Urothelium cell line (cell line): ENCODE measurements at regions not wholly inside any gene's neighbourhood (a gene's known extent, or its start where the extent isn't known, plus 50 kb on each side); places are given as distances from the start of the nearest gene placed in this dataset.
"Not testable (repeated sequence)": the region's sequence is repeated elsewhere in the genome, so short reads cannot be mapped to it uniquely, and the experiment has no call there.

Experiments used
- DNase-seq: peaks from one replicate; pipeline ENCODE4 v3.0.0; 2011; ENCODE audit warnings: low spot score, mixed read lengths
- FAIRE-seq: peaks from 2 replicates; lab custom pipeline; 2011; peaks lifted over from hg19 to GRCh38; lab: Jason Lieb, UNC

DNA sequence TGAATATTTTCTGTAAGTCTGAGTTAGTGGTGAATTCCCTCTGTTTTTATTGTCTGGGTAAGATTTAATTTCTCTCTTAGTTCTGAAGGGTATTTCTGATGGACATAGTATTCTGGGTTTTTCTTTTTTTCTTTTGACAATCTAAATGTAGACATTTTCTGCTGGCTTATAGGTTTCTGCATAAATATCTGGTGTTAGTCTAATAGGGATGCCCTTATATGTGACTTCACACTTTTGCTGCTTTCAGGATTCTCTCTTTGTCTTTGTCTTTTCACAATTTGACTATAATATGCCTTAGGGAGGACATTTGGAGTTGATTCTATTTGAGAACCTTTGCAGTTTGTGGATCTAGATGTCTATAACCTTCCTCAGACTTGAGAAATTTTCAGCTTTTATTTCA, 667.2 kb downstream of the EPHA7 start:
- no peak for DNase-seq
- FAIRE-seq: no peak

DNA sequence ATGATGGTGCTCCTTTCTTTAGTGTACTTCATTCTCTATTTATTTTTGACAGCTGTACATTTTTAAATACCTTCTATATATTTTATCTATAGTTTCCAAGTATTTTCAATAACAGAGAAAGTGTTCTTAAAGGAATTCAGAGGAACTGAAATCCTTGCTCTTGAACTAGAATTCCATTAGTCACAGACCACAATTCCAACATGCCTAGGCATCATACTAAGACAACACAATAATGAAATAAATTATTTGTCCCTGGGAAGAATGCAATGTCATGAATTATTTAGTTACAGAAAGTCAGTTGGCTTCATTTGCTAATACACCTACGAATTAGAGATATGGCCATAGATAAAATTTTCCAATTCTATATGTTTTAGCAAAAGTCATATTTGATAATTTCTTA, 671.2 kb downstream of the EPHA7 start:
- DNase-seq (no peak), FAIRE-seq (no peak)

DNA sequence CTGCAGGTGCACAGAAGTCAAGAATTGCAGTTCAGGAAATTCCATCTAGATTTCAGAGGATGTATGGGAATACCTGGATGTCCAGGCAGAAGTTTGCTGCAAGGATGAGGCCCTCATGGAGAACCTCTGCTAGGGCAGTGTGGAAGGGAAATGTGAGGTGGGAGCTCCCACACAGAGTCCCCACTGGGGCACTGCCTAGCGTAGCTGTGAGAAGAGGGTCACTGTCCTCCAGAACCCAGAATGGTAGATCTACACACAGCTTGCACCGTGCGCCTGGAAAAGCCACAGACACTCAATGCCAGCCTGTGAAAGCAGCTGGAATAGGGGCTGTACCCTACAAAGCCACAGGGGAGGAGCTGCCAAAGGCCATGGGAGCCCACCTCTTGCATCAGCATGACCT, 681.4 kb downstream of the EPHA7 start:
- FAIRE-seq (no peak), DNase-seq (no peak)

DNA sequence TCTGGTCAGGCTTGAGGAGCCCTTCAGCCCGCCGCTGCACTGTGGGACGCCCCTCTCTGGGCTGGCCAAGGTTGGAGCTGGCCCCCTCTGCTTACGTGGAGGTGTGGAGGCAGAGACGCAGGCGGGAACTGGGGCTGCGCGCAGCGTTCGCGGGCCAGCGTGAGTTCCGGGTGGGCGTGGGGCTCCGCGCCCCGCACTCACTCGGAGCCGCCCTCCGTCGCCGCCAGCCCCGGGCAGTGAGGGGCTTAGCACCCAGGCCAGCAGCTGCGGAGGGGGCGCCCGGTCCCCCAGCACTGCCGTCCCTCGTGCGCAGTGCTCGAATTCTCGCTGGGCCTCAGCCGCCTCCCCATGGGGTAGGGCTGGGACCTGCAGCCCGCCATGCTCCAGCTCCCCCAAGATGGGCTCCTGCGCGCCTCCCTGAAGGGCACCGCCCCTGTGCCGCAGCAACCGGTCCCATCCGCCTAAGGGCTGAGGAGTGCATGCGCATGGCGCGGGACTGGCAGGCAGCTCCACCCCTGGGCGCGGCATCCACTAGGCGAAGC, 695.9 kb downstream of the EPHA7 start:
- no peak for FAIRE-seq
- peak; percentile 56 for DNase-seq

DNA sequence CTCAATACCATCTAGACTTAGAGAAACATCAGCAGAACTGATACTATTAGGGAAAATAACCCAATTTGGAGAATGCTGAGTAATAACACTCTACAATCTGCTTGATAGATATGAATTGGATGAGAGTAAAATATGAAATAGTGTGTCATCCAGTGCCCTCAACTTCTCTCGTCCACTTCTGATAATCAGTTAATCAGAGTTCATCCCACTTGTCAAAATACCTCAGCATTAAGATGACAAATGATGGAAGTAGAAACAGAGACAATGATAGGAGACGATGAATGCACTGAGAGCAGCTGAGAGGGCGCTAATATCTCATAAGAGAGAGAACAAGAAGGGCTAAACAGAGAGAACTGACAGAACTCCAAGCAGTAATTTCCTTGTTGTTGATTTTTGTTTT, 699.6 kb downstream of the EPHA7 start:
- DNase-seq: no peak
- FAIRE-seq: no peak

DNA sequence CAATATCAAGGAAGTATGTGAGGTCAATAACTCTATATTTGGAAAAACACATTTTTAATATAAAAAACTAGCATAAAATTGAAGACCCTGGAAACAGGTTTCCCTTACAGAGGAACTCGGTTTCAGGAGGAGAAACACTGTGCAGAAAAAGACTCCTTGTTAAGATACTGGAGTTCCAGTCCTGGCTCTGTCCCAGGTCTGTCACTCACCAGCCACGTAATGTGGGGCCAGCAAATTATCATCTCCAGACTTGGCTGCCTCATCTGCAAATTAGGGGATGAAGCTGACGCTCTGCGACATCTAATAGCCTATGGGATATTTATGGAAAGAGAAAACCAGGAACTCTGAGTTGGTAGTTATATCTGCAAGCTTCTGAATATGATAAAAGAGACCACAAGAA, 702.7 kb downstream of the EPHA7 start:
- FAIRE-seq: no peak
- no peak for DNase-seq

DNA sequence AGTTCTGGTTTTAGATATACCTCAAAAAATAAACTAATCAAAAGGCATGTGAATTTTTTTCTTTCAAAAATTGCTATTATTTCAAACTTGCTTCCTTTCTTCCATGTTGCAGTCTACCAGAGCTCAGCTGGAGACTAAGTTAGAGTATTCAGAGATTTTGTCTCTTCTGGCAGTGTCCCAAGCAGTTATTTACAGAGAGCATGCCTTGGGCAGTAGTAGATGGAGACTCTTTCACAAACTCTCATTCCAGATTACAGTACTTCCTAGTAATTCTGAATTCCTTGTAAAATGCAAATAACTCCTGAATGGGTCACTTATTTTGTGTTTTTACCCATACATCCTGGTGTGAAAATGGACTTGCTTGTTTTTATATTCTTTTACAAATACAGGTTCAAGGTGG, 703.4 kb downstream of the EPHA7 start:
- DNase-seq (no peak), FAIRE-seq (no peak)

DNA sequence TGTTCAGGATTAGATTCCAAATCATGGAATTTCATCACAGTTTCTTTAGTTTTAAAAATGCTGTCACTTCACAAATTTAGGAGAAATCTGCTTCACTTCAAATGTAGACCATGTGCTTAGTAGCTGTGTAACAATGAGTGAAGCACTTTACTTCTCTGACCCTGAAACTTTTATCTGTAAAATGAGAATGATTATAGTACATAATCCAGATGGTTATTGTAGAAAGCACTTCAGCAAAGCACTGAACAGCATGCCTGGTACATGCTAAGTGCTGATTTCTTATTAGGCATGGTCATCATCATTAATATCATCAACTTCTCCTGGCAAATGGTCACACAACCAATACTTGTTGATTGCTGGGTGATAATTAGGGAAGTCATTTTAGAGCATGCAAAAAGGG, 705.0 kb downstream of the EPHA7 start:
- no peak for DNase-seq
- FAIRE-seq: no peak

DNA sequence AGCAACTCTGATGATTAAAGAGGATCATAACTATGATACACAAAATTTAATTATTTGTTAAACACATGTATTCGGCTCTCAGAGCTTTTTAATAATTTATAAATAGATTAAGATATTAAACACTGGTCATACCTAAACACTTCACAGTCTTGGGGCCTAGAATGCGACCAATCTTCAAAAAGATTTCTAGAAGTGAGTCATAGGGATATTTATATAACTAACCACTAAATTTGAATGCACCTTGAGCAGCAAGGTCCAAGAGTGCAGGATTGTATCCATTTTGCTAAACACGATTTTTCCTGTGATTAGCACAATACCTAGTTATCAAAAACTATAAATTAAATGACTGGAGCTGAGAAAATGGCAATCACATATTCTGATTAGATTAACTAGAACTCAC, 709.3 kb downstream of the EPHA7 start:
- DNase-seq (no peak), FAIRE-seq (no peak)

DNA sequence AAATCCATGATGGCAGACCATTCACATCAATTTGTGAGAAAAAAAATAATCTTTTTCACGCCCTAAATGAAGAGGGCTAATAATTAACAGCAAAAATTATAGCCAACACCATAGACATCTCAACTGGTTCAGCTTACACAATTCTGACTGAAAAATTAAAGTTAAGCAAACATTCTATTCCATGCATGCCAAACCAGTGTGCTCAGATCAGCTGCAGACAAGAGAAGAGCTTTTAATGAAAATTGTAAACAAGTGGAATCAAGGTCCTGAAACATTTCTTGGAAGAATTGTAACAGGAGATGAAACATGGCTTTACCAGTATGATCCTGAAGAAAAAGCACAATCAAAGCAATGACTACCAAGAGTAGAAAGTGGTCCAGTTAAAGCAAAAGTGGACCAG, 710.4 kb downstream of the EPHA7 start:
- DNase-seq: no peak
- FAIRE-seq: no peak

DNA sequence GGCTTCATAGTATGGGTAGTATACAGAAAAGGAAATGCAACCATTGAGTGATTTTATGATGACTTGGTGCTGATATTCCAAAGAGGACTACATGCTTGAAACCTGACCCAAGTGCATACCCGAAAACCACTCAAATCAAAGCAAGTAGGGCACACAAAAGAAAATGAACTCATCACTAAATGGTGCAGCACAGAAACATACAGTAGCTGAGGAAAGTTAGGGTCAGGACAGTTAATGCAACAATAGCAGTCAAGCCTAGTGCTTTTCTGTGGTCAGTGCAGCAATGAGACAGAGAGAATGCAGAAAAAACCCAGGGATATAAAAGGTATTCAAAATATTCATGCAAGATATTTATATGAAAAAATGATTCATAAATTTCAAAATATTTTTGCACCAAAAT, 711.1 kb downstream of the EPHA7 start:
- FAIRE-seq: no peak

DNA sequence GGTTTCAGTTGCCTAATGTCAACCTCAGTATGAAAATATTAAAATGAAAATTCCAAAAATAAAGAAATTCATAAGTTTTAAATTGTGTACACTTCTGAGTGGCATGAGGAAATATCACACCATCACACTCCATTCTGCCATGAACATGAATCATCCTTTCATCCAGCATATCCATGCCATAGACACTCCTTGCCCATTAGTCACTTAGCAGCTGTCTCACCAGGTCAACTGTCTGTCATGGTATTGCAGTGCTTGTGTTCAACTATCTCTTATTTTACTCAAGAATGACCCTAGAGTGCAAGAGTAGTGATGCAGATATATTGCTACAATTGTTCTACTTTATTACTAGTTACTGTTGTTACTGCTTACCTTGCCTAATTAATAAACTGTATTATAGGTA, 712.4 kb downstream of the EPHA7 start:
- DNase-seq (peak; percentile 2), FAIRE-seq (no peak)

More for the DNA sequence above, 711.1 kb downstream of the EPHA7 start:
- DNase-seq: no peak

DNA sequence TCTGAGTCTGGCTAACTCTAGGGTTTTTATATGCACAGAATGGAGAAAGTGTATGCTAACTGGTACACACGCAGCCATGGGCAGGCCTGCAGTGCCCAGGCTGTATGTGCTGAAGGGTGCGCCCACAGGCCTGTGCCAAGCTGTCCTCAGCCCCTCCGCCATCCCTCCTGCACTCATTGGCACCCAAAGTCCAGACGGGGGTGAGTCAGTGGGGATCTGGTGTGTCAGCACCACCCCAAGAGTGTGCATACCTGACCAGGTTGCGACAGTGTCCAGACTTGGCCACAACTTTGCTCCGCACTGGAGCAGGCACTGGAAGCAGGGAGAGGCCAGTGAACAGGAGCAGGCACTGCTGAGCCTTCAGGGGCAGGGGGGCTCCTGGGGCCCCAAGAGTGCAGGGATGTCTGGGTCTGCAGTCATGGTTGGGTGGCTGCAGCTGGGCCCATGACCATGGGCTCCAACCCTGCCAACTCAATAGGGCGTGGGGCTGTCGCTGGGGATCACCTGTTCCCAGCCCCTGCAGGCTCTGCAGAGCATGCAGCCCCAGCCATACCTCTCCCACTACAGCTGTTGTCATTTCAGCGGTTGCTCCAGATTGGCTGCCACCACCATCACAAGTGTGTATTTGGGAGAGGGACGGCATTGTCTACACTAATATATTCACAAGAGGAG, 717.8 kb downstream of the EPHA7 start:
- no peak for DNase-seq
- FAIRE-seq: no peak

DNA sequence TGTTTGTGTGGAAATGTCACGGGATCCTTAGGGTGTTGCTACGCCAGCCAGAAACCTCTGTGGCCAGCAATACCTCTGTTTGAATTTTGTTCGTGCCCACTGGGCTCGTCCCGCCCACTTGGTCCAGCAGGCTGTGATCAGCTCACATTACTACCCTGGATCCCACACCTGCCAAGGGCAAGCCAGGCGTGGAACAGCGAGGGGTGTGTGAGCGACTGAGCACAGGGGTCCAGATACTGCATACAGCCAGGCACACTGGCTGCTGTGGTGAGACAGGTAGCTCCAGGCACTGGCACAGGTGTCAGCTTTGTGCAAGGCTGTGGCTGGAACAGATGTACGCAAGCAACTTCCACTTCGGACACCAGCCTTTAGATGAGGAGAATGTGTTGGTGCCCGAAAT, 718.9 kb downstream of the EPHA7 start:
- DNase-seq (no peak), FAIRE-seq (no peak)

DNA sequence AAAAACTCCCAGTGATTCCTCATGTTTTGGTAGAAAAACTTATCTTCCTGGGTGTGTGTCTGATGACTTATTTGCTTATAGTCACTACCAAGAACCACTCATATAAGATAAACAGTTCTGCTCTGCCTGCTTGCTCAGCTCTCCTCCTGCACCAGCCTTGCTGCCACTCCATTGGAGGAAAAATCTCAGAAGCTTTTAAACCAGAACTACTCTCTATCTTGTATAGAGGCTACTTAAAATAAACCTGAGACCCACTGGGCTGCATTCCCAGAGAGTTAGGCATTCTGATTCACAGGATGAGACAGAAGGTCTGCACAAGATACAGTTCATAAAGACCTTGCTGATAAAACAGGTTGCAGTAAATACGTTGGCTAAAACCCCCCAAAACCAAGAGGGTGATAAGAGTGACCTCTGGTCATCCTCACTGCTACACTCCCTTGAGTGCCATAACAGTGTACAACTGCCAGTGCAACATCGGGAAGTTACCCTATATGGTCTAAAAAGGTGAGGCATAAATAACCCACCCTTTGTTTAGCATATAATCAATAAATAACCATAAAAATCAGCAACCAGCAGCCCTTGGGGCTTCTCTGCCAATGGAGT, 728.3 kb downstream of the EPHA7 start:
- DNase-seq (no peak), FAIRE-seq (no peak)

DNA sequence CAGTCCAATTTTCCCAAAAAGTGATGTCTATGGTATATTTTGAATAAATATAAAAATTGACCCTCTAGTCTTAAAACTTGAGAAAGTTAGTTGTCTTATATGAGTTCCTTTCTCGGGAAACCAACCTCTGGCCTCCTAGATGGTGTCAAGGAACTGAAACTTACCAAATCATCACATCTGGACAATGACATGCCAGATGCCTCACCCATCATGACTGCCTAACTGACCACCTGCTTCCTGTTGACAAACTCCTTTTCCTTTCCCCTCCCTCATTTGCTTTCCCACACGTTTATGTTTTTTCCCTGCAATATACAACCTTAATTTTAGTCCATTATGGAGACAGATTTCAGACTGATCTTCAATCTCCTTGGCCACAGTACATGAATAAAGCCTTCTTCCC, 731.0 kb downstream of the EPHA7 start:
- FAIRE-seq (no peak), DNase-seq (no peak)

DNA sequence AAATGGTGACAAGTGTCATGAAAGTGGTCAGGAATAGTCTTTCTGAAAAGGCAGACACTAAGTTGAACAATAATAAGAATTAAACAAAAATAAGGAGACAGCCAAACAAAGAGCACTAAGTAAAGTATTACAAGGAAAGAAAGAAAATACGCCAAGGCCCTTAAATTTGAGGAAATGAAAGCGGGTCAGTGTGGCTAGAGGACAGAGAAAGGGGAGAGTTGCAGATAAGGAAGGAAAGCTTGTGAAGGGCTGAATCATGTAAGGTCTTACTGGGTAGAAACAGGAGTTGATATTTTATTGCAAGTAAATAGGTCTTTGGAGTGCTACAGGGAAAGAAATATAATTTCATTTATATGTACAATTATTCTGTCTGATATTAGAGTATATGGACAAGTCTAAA, 732.1 kb downstream of the EPHA7 start:
- no peak for DNase-seq
- no peak for FAIRE-seq

DNA sequence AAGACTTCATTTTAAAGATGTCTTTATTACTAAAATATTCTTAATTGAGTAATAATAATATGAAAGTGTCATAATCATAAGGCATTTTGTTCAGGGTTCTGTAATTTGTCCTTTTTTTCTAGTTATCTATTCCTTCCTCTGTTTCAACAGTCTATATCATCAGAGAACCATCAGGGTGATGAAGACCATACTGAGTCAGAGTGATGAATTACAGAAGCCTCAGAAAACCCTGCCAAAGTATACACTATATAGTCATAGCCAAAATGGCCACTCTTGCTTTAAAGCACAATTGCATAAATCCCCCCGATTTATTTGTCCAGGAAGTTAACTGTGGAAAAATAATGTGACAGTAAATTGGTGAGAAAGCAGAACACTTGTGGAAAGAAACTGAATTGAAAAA, 735.0 kb downstream of the EPHA7 start:
- no peak for FAIRE-seq
- DNase-seq: no peak

DNA sequence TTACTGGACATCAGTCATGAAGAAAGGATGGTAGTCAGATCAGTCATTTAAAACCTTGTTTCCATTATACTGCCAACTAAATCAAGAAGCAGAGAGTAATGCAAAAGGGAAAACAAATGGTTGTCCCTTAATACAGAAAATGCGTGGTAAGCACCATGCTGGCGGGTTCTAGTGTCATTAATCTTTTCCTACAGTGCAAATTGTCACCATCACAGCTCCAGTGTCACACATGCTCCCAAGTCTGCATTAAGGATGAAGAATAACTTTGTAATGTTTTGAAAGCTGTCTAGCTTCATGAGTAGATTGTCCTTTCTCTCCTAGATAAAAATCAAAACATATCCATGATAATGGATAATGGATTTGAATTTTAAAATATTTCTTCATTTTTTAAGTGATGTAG, 735.6 kb downstream of the EPHA7 start:
- no peak for DNase-seq
- no peak for FAIRE-seq

DNA sequence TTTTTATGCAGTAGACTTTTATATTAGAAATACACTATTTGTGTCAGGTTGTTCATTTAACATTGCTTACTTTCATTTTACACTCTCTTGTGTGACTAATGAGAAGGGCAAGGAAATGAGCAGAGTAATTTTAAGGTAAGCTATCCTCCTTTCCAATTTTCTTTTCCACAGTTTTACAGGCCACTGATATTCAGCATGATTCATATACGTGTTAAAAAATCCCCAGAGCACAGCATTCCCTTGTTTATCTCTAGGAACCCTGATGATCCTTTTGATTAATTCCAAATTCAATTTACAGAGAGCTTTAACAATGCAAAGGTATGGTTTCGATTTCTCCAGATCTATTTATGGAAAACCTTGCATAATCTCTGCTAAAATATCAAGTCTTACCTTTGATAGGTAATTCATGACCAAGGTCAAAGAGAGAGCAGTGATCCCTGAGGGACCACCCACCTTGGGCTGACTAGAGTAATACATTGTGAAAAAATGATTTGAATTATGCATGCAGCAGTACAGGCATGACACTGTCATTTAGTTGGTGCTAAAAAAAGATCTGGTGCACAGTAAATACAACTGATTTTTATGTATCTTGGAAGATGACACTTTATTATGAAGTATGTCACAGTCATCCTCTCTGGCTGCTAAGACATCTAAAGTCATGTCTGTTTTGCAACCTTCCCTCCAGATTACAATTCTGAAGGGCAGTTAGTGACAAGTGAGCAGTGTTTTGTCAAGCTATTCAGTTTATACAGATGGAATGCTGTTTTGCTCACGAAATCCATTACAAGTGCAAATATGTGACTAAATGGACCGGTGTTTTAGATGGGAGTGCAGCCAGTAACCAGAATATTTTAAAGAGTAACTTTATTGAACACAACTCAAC, 736.6 kb downstream of the EPHA7 start:
- DNase-seq (no peak), FAIRE-seq (no peak)

DNA sequence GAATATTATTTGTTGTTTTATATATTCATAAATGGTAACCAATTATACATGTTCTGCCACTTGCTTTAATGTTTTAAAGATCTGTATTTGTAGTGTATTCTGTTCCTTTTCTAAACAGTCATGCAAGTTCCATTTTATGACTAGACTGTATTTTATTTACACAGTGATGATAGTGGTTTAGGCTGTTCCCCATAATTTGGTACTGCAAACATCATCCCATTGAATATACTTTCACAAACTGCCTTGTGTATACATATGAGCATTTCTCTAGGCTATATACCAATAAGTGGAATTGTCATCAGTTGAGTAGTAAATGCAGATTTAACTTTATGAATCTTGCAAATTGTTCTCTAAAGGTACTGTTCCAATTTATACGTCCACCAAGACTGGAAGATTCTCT, 738.0 kb downstream of the EPHA7 start:
- no peak for FAIRE-seq
- DNase-seq: no peak

DNA sequence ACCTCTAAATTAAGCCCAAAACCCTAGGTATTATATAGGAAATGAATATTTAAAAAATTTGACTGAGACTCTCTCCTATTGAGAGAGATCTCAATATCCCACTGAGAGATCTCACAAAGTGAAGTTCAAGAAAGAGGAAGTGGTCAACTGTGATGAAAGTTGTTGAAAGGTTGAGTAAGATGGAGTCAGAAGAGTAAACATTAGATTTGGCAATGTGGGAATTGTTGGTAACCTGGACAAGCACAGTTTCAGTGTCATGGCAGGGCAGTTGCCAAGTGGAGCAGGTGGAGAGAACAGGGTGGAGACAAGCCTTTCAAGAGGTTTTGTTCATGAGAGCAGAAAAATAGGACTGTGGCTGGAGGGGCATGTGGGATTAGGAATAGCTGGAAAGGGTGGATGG, 747.9 kb downstream of the EPHA7 start:
- DNase-seq, FAIRE-seq: not testable (repeated sequence)
